ENCODE measurements at regions not wholly inside any gene's neighbourhood (a gene's known extent, or its start where the extent isn't known, plus 50 kb on each side); places are given as distances from the start of the nearest gene placed in this dataset.
"Not testable (repeated sequence)": the region's sequence is repeated elsewhere in the genome, so short reads cannot be mapped to it uniquely, and the experiment has no call there.

DNA sequence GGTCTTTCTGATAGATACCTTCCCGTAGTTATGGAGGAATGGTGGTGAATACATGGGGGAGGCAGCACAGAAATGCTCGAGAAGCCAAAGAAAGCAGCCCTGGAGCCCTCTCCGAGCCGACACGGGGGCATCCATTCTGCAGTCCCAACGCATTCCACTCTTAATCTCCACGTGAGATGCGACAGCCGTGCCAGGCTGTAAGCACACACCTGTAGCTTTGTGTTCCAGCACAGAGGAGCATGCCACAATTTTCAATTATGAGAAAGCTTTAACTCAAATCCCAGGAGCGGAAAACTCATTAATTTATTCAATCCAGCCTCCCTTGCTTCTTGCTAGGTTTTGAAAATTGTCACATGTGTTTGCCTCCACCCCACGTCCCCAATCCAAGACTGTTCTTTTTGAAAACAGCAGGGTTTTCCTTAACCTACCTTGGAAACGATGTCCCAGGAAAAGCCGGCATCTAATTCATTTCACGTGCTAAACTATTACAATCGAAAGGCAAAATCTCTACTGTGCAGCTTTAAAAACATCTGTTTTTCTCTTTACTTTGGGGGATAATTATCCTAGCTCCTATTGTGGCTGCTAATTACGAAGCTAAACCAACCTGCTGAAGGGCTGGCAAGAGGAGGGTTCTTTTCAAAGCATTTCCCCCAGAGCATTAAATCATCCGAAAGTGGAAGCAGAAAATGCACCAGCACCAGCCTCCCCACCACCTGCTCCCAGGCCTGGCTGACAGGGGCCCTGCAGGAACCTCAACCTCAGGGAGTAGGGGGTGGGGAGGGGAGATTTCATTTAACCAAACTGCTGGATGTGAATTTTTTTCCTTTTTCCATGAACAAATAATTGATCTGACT is 56.0 kb upstream of the CHST15 start:
- TF ChIP-seq, protein P1, sequence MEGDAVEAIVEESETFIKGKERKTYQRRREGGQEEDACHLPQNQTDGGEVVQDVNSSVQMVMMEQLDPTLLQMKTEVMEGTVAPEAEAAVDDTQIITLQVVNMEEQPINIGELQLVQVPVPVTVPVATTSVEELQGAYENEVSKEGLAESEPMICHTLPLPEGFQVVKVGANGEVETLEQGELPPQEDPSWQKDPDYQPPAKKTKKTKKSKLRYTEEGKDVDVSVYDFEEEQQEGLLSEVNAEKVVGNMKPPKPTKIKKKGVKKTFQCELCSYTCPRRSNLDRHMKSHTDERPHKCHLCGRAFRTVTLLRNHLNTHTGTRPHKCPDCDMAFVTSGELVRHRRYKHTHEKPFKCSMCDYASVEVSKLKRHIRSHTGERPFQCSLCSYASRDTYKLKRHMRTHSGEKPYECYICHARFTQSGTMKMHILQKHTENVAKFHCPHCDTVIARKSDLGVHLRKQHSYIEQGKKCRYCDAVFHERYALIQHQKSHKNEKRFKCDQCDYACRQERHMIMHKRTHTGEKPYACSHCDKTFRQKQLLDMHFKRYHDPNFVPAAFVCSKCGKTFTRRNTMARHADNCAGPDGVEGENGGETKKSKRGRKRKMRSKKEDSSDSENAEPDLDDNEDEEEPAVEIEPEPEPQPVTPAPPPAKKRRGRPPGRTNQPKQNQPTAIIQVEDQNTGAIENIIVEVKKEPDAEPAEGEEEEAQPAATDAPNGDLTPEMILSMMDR (IDR thresholded peaks at IDR 0.05) = no peak
- intact Hi-C loops (cut with DNase I) = no loop called here
- no peaks in the 10 kb centered on the region for H3K27me3 ChIP-seq
- peaks cover 0 to 87% (median 44%) of the 10 kb centered on the region in 9 donors for H3K4me1 ChIP-seq
- H3K4me3 ChIP-seq = no peak overlapping the region
- no peak for DNase-seq
- H3K36me3 ChIP-seq = no peaks in the 10 kb centered on the region
- ATAC-seq = no peak
- peak overlapping the region in 3 of 10 donors; percentile 18 to 36 (median 21) for H3K27ac ChIP-seq
- H3K9me3 ChIP-seq = no peaks in the 10 kb centered on the region
- WGBS, 2 donors = 49 to 50% methylated on average over 17 of the region's 17 CpGs

DNA sequence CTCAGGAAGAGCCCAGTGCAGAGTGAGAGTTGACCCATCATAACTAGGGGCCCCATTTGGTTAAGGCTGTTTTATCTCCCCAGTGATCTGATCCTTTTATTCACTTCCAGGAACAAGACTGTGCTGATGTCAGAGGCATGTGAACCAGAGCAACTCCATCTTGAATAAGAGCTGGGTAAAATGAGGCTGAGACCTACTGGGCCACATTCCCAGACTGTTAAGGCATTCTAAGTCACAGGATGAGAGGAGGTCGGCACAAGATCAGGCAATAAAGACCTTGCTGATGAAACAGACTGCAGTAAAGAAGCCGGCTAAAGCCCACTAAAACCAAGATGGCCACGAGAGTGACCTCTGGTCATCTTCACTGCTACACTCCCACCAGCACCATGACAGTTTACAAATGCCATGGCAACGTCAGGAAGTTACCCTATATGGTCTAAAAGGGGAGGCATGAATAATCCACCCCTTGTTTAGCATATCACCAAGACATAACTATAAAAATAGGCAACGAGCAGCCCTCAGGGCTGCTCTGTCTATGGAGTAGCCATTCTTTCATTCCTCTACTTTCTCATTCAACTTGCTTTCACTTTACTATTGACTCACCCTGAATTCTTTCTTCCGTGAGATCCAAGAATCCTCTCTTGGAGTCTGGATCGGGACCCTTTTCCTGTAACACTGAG is 55.3 kb upstream of the CHST15 start:
- WGBS, 2 donors = 78 to 79% methylated on average over 7 of the region's 7 CpGs
- ATAC-seq; DNase-seq; H3K9me3 ChIP-seq; H3K27me3 ChIP-seq; intact Hi-C loops (cut with DNase I); H3K36me3 ChIP-seq; H3K4me3 ChIP-seq; H3K27ac ChIP-seq: not testable (repeated sequence)
- peaks cover 0 to 92% (median 40%) of the 10 kb centered on the region in 9 donors for H3K4me1 ChIP-seq

DNA sequence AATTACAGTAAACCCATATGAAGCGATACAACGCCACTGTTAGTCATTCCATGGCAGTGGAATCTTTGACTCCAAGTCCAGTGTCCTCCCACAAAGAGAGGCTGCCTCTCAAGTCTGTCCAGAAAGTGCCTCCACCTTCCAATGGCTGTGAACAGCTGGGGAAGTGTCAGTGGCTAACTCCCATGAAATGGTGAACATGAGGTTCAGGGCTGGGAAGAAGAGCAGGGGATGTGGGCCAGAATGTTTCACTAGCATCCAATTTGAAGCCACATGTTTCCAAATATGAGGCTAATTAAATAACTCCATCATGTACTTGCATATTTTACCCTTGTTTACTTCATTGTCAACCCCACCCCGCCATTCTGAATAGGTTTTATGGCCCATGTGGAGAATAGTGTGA is 53.1 kb upstream of the CHST15 start:
- DNase-seq = no peak
- no peaks in the 10 kb centered on the region for H3K36me3 ChIP-seq
- no peak for ATAC-seq
- H3K4me1 ChIP-seq = peaks cover 0 to 87% (median 21%) of the 10 kb centered on the region in 9 donors
- intact Hi-C loops (cut with DNase I) = no loop called here
- H3K9me3 ChIP-seq = no peaks in the 10 kb centered on the region
- no peaks in the 10 kb centered on the region for H3K27me3 ChIP-seq
- H3K4me3 ChIP-seq = no peak overlapping the region
- TF ChIP-seq, protein P1 (IDR thresholded peaks at IDR 0.05) = no peak
- H3K27ac ChIP-seq = peak overlapping the region in 1 of 10 donors; percentile 5
- 93 to 95% methylated on average over 3 of the region's 3 CpGs for WGBS, 2 donors

DNA sequence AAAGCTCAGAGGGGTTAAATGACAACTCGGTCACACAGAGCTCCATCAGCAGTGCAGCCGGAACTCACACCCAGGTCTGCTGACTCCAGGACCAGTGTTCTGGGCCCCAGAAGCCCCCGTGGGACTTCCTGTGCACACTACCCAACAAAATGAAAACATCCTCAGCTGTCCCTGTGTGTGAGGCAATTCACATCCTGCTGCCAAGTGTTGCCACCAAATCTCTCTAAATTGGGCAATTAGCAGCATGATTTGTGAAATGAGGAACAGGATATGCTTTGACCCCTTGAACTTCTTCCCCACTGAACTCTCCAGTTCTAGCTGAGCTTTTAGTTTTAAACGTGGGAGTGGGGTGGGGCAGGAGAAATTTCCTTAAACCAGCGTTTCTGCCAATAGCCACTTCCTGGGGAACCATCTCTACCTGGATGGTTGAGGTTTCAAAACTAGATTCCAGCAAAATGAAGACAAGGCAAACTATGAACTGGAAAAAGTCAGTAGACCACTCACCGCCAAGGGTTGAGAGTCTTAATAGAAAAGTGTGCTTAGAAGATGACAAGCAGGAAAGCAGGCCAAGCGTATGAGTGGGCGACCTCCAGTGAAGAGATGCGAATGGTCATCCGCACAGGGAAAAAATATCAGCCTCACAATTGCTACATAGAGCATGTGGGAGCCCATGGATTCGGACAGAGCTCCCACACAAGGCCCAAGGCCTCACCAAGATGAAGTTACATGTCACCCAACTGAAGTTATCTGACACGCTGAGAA is 51.9 kb upstream of the CHST15 start:
- Histone ChIP-seq H3K27ac (peak overlapping the region in 3 of 10 donors; percentile 1 to 88 (median 55)), H3K4me3 (no peak overlapping the region), H3K9me3 (peaks cover 0 to 12% (median 2%) of the 10 kb centered on the region in 11 donors), H3K27me3 (no peaks in the 10 kb centered on the region), H3K36me3 (no peaks in the 10 kb centered on the region), H3K4me1 (peaks cover 0 to 80% (median 18%) of the 10 kb centered on the region in 9 donors)
- WGBS, 2 donors = 73 to 81% methylated on average over 12 of the region's 12 CpGs
- peak; percentile 72 to 92 (median 83) for ATAC-seq
- TF ChIP-seq, protein P1 (IDR thresholded peaks at IDR 0.05) = no peak
- DNase-seq = peak; percentile 39 to 54
- intact Hi-C loops (cut with DNase I) = no loop called here

Data from heart right ventricle (tissue), 16 donors.